HEK293 (cell line): ENCODE measurements at regions not wholly inside any gene's neighbourhood (a gene's known extent, or its start where the extent isn't known, plus 50 kb on each side); places are given as distances from the start of the nearest gene placed in this dataset.

Source experiments
- CTCF ChIA-PET: fragments of 350-600 bp; formaldehyde crosslinking; extraction: SDS; loops from one replicate; lab custom pipeline; 2021; ENCODE audit warnings: antibody characterized with exemption; lab: Yijun Ruan, JAX
- POLR2A ChIA-PET: fragments of 300-600 bp; formaldehyde crosslinking; extraction: SDS; loops from one replicate; lab custom pipeline; 2020; ENCODE audit warnings: antibody characterized with exemption, inconsistent platforms; lab: Yijun Ruan, JAX
- H3K27ac ChIP-seq: fragments of 200-500 bp; sonication (Bioruptor generic); 2 replicates; pipeline ENCODE4 v1.5.1; 2014; ENCODE audit warnings: low read depth, low read length, control low read depth, inconsistent platforms; ENCODE audit errors: extremely low read depth
- H3K36me3 ChIP-seq, 2 experiments: fragments of 200-500 bp in 1 of 2; sonication (Bioruptor generic) in 1 of 2; 1 replicate in 1 of 2; 2 replicates in 1 of 2; pipeline ENCODE4 v1.5.1; 2014 to 2017; ENCODE audit warnings: inconsistent platforms in 2 of 2, low read length in 2 of 2; ENCODE audit not compliant: control insufficient read depth in 2 of 2, insufficient read depth in 1 of 2
- H3K4me1 ChIP-seq: fragments of 200-500 bp; sonication (Bioruptor generic); 2 replicates; pipeline ENCODE4 v1.5.1; 2014; ENCODE audit warnings: mild to moderate bottlenecking, low read length, inconsistent platforms; ENCODE audit not compliant: control insufficient read depth, insufficient read depth
- H3K4me3 ChIP-seq: 2 replicates; pipeline ENCODE4 v1.5.1; 2011; ENCODE audit warnings: low read depth, mild to moderate bottlenecking, control low read depth, low read length, moderate library complexity
- H3K9me3 ChIP-seq: fragments of 200-500 bp; sonication (Bioruptor generic); 2 replicates; pipeline ENCODE4 v1.5.1; 2014; ENCODE audit warnings: low read depth, low read length, inconsistent platforms; ENCODE audit not compliant: control insufficient read depth, insufficient read depth
- FEZF1 ChIP-seq: fragments of 450-650 bp; formaldehyde crosslinking; IDR thresholded peaks from 2 replicates; pipeline ENCODE4 v1.5.1; 2016; ENCODE audit warnings: missing biosample characterization, missing genetic modification characterization
- KLF7 ChIP-seq: fragments of 450-650 bp; formaldehyde crosslinking; IDR thresholded peaks from 2 replicates; pipeline ENCODE4 v1.5.1; 2016; ENCODE audit warnings: missing biosample characterization, missing genetic modification characterization, borderline replicate concordance
- OSR2 ChIP-seq: fragments of 450-650 bp; formaldehyde crosslinking; IDR thresholded peaks from 2 replicates; pipeline ENCODE4 v1.5.1; 2016; ENCODE audit warnings: missing biosample characterization, missing genetic modification characterization
- OVOL3 ChIP-seq: fragments of 450-650 bp; formaldehyde crosslinking; IDR thresholded peaks from 2 replicates; pipeline ENCODE4 v1.5.1; 2016; ENCODE audit warnings: missing biosample characterization, missing genetic modification characterization
- PRDM6 ChIP-seq: fragments of 450-650 bp; formaldehyde crosslinking; IDR thresholded peaks from 2 replicates; pipeline ENCODE4 v1.5.1; 2017; ENCODE audit warnings: missing biosample characterization, missing genetic modification characterization
- REST ChIP-seq: fragments of 450-650 bp; formaldehyde crosslinking; IDR thresholded peaks from 2 replicates; pipeline ENCODE4 v1.5.1; 2016; ENCODE audit warnings: missing biosample characterization, missing genetic modification characterization
- ZBTB21 ChIP-seq: fragments of 450-650 bp; formaldehyde crosslinking; IDR thresholded peaks from 2 replicates; pipeline ENCODE4 v1.5.1; 2017; ENCODE audit warnings: missing biosample characterization, missing genetic modification characterization
- ZNF266 ChIP-seq: fragments of 450-650 bp; formaldehyde crosslinking; IDR thresholded peaks from 2 replicates; pipeline ENCODE4 v1.5.1; 2016; ENCODE audit warnings: missing biosample characterization, missing genetic modification characterization, low read depth
- ZNF302 ChIP-seq: fragments of 450-650 bp; formaldehyde crosslinking; IDR thresholded peaks from 2 replicates; pipeline ENCODE4 v1.5.1; 2016; ENCODE audit warnings: missing biosample characterization, missing genetic modification characterization, low read depth
- ZNF354C ChIP-seq: fragments of 450-650 bp; formaldehyde crosslinking; IDR thresholded peaks from 2 replicates; pipeline ENCODE4 v1.5.1; 2016; ENCODE audit warnings: missing biosample characterization, missing genetic modification characterization, low read depth, borderline replicate concordance
- ZNF404 ChIP-seq: fragments of 450-650 bp; formaldehyde crosslinking; IDR thresholded peaks from 2 replicates; pipeline ENCODE4 v1.5.1; 2017; ENCODE audit warnings: missing biosample characterization, missing genetic modification characterization
- ZNF473 ChIP-seq: fragments of 450-650 bp; formaldehyde crosslinking; IDR thresholded peaks from 2 replicates; pipeline ENCODE4 v1.5.1; 2017; ENCODE audit warnings: missing biosample characterization, missing genetic modification characterization
- ZNF548 ChIP-seq: fragments of 450-650 bp; formaldehyde crosslinking; IDR thresholded peaks from 2 replicates; pipeline ENCODE4 v1.5.1; 2016; ENCODE audit warnings: missing biosample characterization, missing genetic modification characterization
- ZNF621 ChIP-seq: fragments of 450-650 bp; formaldehyde crosslinking; IDR thresholded peaks from 2 replicates; pipeline ENCODE4 v1.5.1; 2017; ENCODE audit warnings: missing biosample characterization, missing genetic modification characterization
- ZNF645 ChIP-seq: fragments of 450-650 bp; formaldehyde crosslinking; IDR thresholded peaks from 2 replicates; pipeline ENCODE4; 2016; ENCODE audit warnings: missing biosample characterization, missing genetic modification characterization
- TF ChIP-seq, protein P1 (sequence below): fragments of 450-650 bp; formaldehyde crosslinking; IDR thresholded peaks from 2 replicates; pipeline ENCODE4 v1.5.1; 2016; ENCODE audit warnings: missing biosample characterization, missing genetic modification characterization, borderline replicate concordance
- TF ChIP-seq, protein P2 (sequence below): fragments of 450-650 bp; formaldehyde crosslinking; IDR thresholded peaks from 2 replicates; pipeline ENCODE4 v1.5.1; 2016; ENCODE audit warnings: missing biosample characterization, missing genetic modification characterization
- TF ChIP-seq, protein P3 (sequence below): fragments of 450-650 bp; formaldehyde crosslinking; IDR thresholded peaks from 2 replicates; pipeline ENCODE4 v1.5.1; 2016; ENCODE audit warnings: missing biosample characterization, missing genetic modification characterization
- TF ChIP-seq, protein P4 (sequence below): fragments of 450-650 bp; formaldehyde crosslinking; IDR thresholded peaks from 2 replicates; pipeline ENCODE4 v1.5.1; 2016; ENCODE audit warnings: missing biosample characterization, missing genetic modification characterization

DNA sequence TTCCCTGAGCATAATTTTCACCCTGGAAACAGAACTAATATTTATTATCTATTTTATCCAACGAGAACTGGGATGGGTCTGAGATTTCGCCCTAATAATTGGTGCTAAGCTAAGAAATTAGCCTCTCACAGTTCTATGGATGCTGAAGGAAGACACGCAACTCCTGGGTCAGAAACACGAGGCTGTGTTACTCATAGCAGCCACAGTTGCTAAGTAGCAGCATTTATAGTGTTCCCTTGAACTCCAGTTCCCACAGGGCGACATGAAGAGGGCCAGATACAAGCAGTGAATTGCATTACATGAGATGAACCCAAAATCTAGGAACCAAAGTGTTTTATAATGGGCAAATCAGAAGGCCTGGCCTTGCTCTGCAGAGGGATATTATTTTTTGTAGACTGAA lies 109.8 kb upstream of the AGR3 start:
- POLR2A ChIA-PET = no interaction called here
- TF ChIP-seq, protein P1, sequence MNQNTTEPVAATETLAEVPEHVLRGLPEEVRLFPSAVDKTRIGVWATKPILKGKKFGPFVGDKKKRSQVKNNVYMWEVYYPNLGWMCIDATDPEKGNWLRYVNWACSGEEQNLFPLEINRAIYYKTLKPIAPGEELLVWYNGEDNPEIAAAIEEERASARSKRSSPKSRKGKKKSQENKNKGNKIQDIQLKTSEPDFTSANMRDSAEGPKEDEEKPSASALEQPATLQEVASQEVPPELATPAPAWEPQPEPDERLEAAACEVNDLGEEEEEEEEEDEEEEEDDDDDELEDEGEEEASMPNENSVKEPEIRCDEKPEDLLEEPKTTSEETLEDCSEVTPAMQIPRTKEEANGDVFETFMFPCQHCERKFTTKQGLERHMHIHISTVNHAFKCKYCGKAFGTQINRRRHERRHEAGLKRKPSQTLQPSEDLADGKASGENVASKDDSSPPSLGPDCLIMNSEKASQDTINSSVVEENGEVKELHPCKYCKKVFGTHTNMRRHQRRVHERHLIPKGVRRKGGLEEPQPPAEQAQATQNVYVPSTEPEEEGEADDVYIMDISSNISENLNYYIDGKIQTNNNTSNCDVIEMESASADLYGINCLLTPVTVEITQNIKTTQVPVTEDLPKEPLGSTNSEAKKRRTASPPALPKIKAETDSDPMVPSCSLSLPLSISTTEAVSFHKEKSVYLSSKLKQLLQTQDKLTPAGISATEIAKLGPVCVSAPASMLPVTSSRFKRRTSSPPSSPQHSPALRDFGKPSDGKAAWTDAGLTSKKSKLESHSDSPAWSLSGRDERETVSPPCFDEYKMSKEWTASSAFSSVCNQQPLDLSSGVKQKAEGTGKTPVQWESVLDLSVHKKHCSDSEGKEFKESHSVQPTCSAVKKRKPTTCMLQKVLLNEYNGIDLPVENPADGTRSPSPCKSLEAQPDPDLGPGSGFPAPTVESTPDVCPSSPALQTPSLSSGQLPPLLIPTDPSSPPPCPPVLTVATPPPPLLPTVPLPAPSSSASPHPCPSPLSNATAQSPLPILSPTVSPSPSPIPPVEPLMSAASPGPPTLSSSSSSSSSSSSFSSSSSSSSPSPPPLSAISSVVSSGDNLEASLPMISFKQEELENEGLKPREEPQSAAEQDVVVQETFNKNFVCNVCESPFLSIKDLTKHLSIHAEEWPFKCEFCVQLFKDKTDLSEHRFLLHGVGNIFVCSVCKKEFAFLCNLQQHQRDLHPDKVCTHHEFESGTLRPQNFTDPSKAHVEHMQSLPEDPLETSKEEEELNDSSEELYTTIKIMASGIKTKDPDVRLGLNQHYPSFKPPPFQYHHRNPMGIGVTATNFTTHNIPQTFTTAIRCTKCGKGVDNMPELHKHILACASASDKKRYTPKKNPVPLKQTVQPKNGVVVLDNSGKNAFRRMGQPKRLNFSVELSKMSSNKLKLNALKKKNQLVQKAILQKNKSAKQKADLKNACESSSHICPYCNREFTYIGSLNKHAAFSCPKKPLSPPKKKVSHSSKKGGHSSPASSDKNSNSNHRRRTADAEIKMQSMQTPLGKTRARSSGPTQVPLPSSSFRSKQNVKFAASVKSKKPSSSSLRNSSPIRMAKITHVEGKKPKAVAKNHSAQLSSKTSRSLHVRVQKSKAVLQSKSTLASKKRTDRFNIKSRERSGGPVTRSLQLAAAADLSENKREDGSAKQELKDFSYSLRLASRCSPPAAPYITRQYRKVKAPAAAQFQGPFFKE (tag by site-specific recombination) = no peak
- TF ChIP-seq PRDM6 (tag by site-specific recombination) (no peak), OVOL3 (tag by site-specific recombination) (no peak), ZNF354C (tag by site-specific recombination) (no peak), ZNF266 (no peak), ZNF548 (tag by site-specific recombination) (no peak), ZNF621 (no peak), OSR2 (tag by site-specific recombination) (no peak), KLF7 (no peak), REST (no peak), ZBTB21 (tag by site-specific recombination) (no peak), ZNF404 (tag by site-specific recombination) (no peak), ZNF645 (tag by site-specific recombination) (no peak), ZNF473 (tag by site-specific recombination) (no peak), FEZF1 (tag by site-specific recombination) (no peak), ZNF302 (no peak)
- TF ChIP-seq, protein P2, sequence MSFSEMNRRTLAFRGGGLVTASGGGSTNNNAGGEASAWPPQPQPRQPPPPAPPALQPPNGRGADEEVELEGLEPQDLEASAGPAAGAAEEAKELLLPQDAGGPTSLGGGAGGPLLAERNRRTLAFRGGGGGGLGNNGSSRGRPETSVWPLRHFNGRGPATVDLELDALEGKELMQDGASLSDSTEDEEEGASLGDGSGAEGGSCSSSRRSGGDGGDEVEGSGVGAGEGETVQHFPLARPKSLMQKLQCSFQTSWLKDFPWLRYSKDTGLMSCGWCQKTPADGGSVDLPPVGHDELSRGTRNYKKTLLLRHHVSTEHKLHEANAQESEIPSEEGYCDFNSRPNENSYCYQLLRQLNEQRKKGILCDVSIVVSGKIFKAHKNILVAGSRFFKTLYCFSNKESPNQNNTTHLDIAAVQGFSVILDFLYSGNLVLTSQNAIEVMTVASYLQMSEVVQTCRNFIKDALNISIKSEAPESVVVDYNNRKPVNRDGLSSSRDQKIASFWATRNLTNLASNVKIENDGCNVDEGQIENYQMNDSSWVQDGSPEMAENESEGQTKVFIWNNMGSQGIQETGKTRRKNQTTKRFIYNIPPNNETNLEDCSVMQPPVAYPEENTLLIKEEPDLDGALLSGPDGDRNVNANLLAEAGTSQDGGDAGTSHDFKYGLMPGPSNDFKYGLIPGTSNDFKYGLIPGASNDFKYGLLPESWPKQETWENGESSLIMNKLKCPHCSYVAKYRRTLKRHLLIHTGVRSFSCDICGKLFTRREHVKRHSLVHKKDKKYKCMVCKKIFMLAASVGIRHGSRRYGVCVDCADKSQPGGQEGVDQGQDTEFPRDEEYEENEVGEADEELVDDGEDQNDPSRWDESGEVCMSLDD = no peak
- TF ChIP-seq, protein P3, sequence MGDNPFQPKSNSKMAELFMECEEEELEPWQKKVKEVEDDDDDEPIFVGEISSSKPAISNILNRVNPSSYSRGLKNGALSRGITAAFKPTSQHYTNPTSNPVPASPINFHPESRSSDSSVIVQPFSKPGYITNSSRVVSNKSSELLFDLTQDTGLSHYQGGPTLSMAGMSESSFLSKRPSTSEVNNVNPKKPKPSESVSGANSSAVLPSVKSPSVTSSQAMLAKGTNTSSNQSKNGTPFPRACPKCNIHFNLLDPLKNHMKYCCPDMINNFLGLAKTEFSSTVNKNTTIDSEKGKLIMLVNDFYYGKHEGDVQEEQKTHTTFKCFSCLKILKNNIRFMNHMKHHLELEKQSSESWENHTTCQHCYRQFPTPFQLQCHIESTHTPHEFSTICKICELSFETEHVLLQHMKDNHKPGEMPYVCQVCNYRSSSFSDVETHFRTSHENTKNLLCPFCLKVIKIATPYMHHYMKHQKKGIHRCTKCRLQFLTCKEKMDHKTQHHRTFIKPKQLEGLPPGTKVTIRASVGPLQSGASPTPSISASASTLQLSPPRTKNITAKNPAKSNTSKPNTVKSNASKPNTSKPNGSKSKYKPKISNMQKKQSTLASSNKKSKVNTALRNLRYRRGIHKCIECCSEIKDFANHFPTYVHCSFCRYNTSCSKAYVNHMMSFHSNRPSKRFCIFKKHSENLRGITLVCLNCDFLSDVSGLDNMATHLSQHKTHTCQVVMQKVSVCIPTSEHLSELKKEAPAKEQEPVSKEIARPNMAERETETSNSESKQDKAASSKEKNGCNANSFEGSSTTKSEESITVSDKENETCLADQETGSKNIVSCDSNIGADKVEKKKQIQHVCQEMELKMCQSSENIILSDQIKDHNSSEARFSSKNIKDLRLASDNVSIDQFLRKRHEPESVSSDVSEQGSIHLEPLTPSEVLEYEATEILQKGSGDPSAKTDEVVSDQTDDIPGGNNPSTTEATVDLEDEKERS (tag by site-specific recombination) = no peak
- TF ChIP-seq, protein P4, sequence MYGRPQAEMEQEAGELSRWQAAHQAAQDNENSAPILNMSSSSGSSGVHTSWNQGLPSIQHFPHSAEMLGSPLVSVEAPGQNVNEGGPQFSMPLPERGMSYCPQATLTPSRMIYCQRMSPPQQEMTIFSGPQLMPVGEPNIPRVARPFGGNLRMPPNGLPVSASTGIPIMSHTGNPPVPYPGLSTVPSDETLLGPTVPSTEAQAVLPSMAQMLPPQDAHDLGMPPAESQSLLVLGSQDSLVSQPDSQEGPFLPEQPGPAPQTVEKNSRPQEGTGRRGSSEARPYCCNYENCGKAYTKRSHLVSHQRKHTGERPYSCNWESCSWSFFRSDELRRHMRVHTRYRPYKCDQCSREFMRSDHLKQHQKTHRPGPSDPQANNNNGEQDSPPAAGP = no peak

More for the DNA sequence above, 109.8 kb upstream of the AGR3 start:
- CTCF ChIA-PET = no interaction called here
- H3K9me3 ChIP-seq = no peaks in the 10 kb centered on the region
- H3K27ac ChIP-seq = no peak overlapping the region
- H3K36me3 ChIP-seq = no peaks in the 10 kb centered on the region
- H3K4me3 ChIP-seq = no peak overlapping the region
- no peaks in the 10 kb centered on the region for H3K4me1 ChIP-seq
